ENCODE measurements at regions not wholly inside any gene's neighbourhood (a gene's known extent, or its start where the extent isn't known, plus 50 kb on each side); places are given as distances from the start of the nearest gene placed in this dataset.

DNA sequence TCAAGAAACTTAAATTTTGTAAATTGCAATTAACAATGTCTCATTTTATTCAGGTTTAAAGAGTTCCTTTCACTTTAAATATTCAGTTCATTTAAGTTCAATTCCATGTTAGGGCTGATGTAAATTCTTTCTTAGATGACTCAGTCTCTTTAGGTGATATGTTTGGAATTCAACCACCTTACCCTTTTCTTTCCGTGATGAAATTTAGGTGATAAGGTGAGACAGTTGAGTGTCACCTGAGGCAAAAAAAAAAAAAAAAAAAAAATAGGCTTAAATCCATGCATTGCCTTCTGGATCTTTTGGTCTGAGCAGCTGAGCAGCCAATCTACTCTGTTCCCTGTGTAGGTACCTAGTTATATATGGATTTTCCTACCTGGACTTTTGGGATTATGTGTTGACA is 299.5 kb downstream of the DAD1 start:
- Histone ChIP-seq H3K56ac (replicated peaks; ENCODE audit: insufficient read length, low read depth, low read length) (no peak overlapping the region), H3K27ac (ENCODE audit: low read depth, low read length) (no peak overlapping the region), H3K9me3 (ENCODE audit: insufficient read depth in 2 of 2, low read depth in 1 of 2, low read length in 1 of 2) (no peaks in the 10 kb centered on the region), H3K18ac (ENCODE audit: extremely low read depth, low read length) (no peak overlapping the region), H2BK5ac (ENCODE audit: low read depth, low read length) (no peak overlapping the region), H4K91ac (replicated peaks; ENCODE audit: insufficient read length, low read length) (no peak overlapping the region), H2AK5ac (ENCODE audit: low read depth, low read length) (no peak overlapping the region), H2BK12ac (ENCODE audit: low read depth, low read length) (no peak overlapping the region), H3K4me1 (replicated peaks in 1 of 4; ENCODE audit: control insufficient read depth in 3 of 4, insufficient read depth in 4 of 4, low read length in 3 of 4) (no peaks in the 10 kb centered on the region), H3K23ac (ENCODE audit: insufficient read length) (no peak overlapping the region), H3K4me3 (ENCODE audit: extremely low read depth in 1 of 4, insufficient read depth in 2 of 4, low read depth in 3 of 4, low read length in 4 of 4) (no peak overlapping the region), H4K5ac (ENCODE audit: insufficient read length, low read depth, low read length) (no peak overlapping the region), H2BK15ac (ENCODE audit: low read length) (no peak overlapping the region), H3K79me2 (ENCODE audit: control insufficient read depth in 1 of 2, insufficient read depth in 2 of 2, low read length in 2 of 2) (no peaks in the 10 kb centered on the region), H3K36me3 (ENCODE audit: control insufficient read depth in 2 of 4, insufficient read depth in 4 of 4, low read length in 3 of 4) (no peaks in the 10 kb centered on the region), H3K4ac (replicated peaks; ENCODE audit: insufficient read length, low read depth, low read length) (no peak overlapping the region), H2BK120ac (replicated peaks; ENCODE audit: low read depth, low read length) (no peak overlapping the region), H3K14ac (ENCODE audit: insufficient read length) (no peak overlapping the region), H2BK20ac (ENCODE audit: low read length) (no peak overlapping the region), H3K23me2 (ENCODE audit: low read depth, low read length) (peaks cover 2% of the 10 kb centered on the region; the same call in 1 of the 2 replicates), H3K27me3 (replicated peaks in 1 of 4; ENCODE audit: control insufficient read depth in 3 of 4, extremely low read depth in 1 of 4, insufficient read depth in 3 of 4, low read length in 3 of 4) (no peaks in the 10 kb centered on the region), H2AFZ (ENCODE audit: low read length) (peak overlapping the region; percentile 88; the same call in 1 of the 2 replicates), H3K79me1 (ENCODE audit: low read depth, low read length) (no peaks in the 10 kb centered on the region), H4K8ac (ENCODE audit: extremely low read depth, insufficient read depth, low read length) (no peak overlapping the region), H3K9ac (replicated peaks in 1 of 4; ENCODE audit: extremely low read depth in 1 of 4, low read depth in 3 of 4, low read length in 3 of 4) (no peak overlapping the region), H4K20me1 (replicated peaks in 1 of 2; ENCODE audit: control insufficient read depth in 1 of 2, insufficient read depth in 2 of 2, low read length in 2 of 2) (no peaks in the 10 kb centered on the region), H3K4me2 (ENCODE audit: insufficient read depth in 1 of 2, low read depth in 2 of 2, low read length in 2 of 2) (no peak overlapping the region)
- CTCF ChIA-PET (ENCODE audit: partially characterized antibody): interaction anchor here (2.3 kb wide), 1 partner anchor 30 kb away, joined by 9 read pairs; no protein-coding TSS in a partner anchor
- WGBS, 2 experiments (ENCODE audit: extremely low coverage in 1 of 2, insufficient coverage in 1 of 2, insufficient read length in 1 of 2, insufficient replicate concordance in 2 of 2, low coverage in 1 of 2, low lambda C conversion rate in 2 of 2, missing lambda C conversion rate in 1 of 2): 100% methylated on average over 1 of the region's 1 CpG; no CpG with 5 or more reads in 1 of the 2 experiments
- DNase-seq (ENCODE audit: low read depth in 1 of 2, low spot score in 2 of 2): no peak
- POLR2A ChIA-PET (ENCODE audit: partially characterized antibody): no interaction called here
- no peak for FAIRE-seq
- no peak for TF ChIP-seq SP4 (IDR thresholded peaks at IDR 0.05; ENCODE audit: low read length)
- TF ChIP-seq JUND (IDR thresholded peaks at IDR 0.05; ENCODE audit: low read length): no peak
- no peak for TF ChIP-seq CEBPB (IDR thresholded peaks at IDR 0.05; ENCODE audit: low read depth, low read length)
- TF ChIP-seq RFX5 (IDR thresholded peaks at IDR 0.05; ENCODE audit: borderline replicate concordance, low read depth, low read length): no peak
- no peak for TF ChIP-seq RBBP5 (IDR thresholded peaks at IDR 0.05; ENCODE audit: borderline replicate concordance, low read depth, low read length)
- no peak for TF ChIP-seq SAP30 (IDR thresholded peaks at IDR 0.05; ENCODE audit: insufficient read depth, insufficient replicate concordance, low read length)
- no peak for TF ChIP-seq KDM5A (IDR thresholded peaks at IDR 0.05; ENCODE audit: low read length)
- no peak for TF ChIP-seq SIX5 (IDR thresholded peaks at IDR 0.05; ENCODE audit: low read depth, low read length)
- TF ChIP-seq TEAD4 (IDR thresholded peaks at IDR 0.05; ENCODE audit: low read depth, low read length): no peak
- no peak for TF ChIP-seq TAF7 (optimal IDR thresholded peaks at IDR 0.05; ENCODE audit: borderline replicate concordance, low read depth, low read length)
